Endothelial cell of umbilical vein (primary cell): ENCODE measurements at regions not wholly inside any gene's neighbourhood (a gene's known extent, or its start where the extent isn't known, plus 50 kb on each side); places are given as distances from the start of the nearest gene placed in this dataset.

Experiments used
- BruUV-seq: library from RNA; stranded (reverse); fragments of 400-500 nt; replicated peaks from 2 replicates; lab custom pipeline; 2021; lab: Mats Ljungman, UMichigan
- CTCF ChIA-PET: fragments of 300-600, 350-600 bp; sonication (Branson Sonifier 250); formaldehyde crosslinking; loops from one replicate; lab custom pipeline; 2021; ENCODE audit warnings: antibody characterized with exemption, inconsistent platforms; lab: Charles Lee
- POLR2A ChIA-PET: fragments of 300-600, 350-600 bp; sonication (Branson Sonifier 250); formaldehyde crosslinking; loops from one replicate; lab custom pipeline; 2021; ENCODE audit warnings: antibody characterized with exemption, inconsistent platforms; lab: Charles Lee
- DNase-seq: peaks from one replicate; pipeline ENCODE4 v3.0.0-alpha.2; 2011; ENCODE audit warnings: low read depth, low spot score
- FAIRE-seq: peaks from 2 replicates; lab custom pipeline; 2011; peaks lifted over from hg19 to GRCh38; lab: Jason Lieb, UNC
- H2AFZ ChIP-seq: 2 replicates; pipeline ENCODE4 v1.6.0; 2012; ENCODE audit warnings: low read depth, low read length, control low read depth, inconsistent platforms
- H3K27ac ChIP-seq: 2 replicates; pipeline ENCODE4 v1.5.1; 2011; ENCODE audit warnings: low read depth, mild to moderate bottlenecking, control low read depth, low read length, moderate library complexity; ENCODE audit not compliant: insufficient read depth
- H3K27me3 ChIP-seq, 2 experiments: 2 replicates each; pipeline versions ENCODE4 v1.6.0 to v1.6.1; 2011; ENCODE audit warnings: low read length in 2 of 2, mixed read lengths in 1 of 2; ENCODE audit not compliant: control insufficient read depth in 2 of 2, insufficient read depth in 2 of 2
- H3K36me3 ChIP-seq, 2 experiments: 2 replicates in 1 of 2; 3 replicates in 1 of 2; pipeline ENCODE4 v1.5.1; 2011; ENCODE audit warnings: low read length in 2 of 2, mild to moderate bottlenecking in 1 of 2, moderate library complexity in 1 of 2; ENCODE audit not compliant: control insufficient read depth in 2 of 2, insufficient read depth in 2 of 2; ENCODE audit errors: extremely low read depth in 1 of 2
- H3K4me1 ChIP-seq: 3 replicates; pipeline ENCODE4 v1.5.1; 2011; ENCODE audit warnings: mild to moderate bottlenecking, low read length; ENCODE audit not compliant: control insufficient read depth, insufficient read depth; ENCODE audit errors: extremely low read depth
- H3K4me2 ChIP-seq: 2 replicates; pipeline ENCODE4 v1.6.1; 2011; ENCODE audit warnings: low read length, control low read depth, mixed read lengths; ENCODE audit not compliant: insufficient read depth
- H3K4me3 ChIP-seq, 3 experiments: fragments of 200-600 bp in 1 of 3; sonication (generic), shearing (Covaris generic) in 1 of 3; replicated peaks in 1 of 3; 2 replicates each; pipeline ENCODE4 v1.5.1; 2011 to 2016; ENCODE audit warnings: control low read depth in 3 of 3, low read length in 3 of 3, mild to moderate bottlenecking in 2 of 3, inconsistent platforms in 1 of 3, low read depth in 1 of 3, moderate library complexity in 1 of 3; ENCODE audit not compliant: insufficient read depth in 1 of 3
- H3K79me2 ChIP-seq: 2 replicates; pipeline ENCODE4 v1.6.0; 2012; ENCODE audit warnings: low read length, inconsistent platforms; ENCODE audit not compliant: control insufficient read depth, insufficient read depth
- H3K9ac ChIP-seq: replicated peaks from 2 replicates; pipeline ENCODE3; 2011; ENCODE audit warnings: low read length, control low read depth; ENCODE audit not compliant: insufficient read depth; ENCODE audit errors: extremely low read depth
- H3K9me1 ChIP-seq: replicated peaks from 3 replicates; pipeline ENCODE4 v1.6.0; 2011; ENCODE audit warnings: mild to moderate bottlenecking, low read length; ENCODE audit not compliant: control insufficient read depth, insufficient read depth; ENCODE audit errors: extremely low read depth
- H3K9me3 ChIP-seq: replicated peaks from 2 replicates; pipeline ENCODE4 v1.5.1; 2012; ENCODE audit warnings: low read length, inconsistent platforms; ENCODE audit not compliant: control insufficient read depth, insufficient read depth
- H4K20me1 ChIP-seq: replicated peaks from 2 replicates; pipeline ENCODE3; 2011; ENCODE audit warnings: mild to moderate bottlenecking, low read length; ENCODE audit not compliant: control insufficient read depth, insufficient read depth; ENCODE audit errors: extremely low read depth
- CTCF ChIP-seq, 2 donors: IDR thresholded peaks; 1 replicate in 1 of 2; 2 replicates in 1 of 2; pipeline ENCODE4 v1.5.1; 2011; ENCODE audit warnings: low read length in 2 of 2, mild to moderate bottlenecking in 2 of 2, moderate library complexity in 2 of 2, control low read depth in 1 of 2, inconsistent platforms in 1 of 2, low read depth in 1 of 2; ENCODE audit not compliant: insufficient read depth in 1 of 2; ENCODE audit errors: extremely low read depth in 1 of 2
- EZH2 ChIP-seq: IDR thresholded peaks from 2 replicates; pipeline ENCODE4 v1.6.1; 2012; ENCODE audit warnings: borderline replicate concordance, low read depth, mild to moderate bottlenecking, moderate library complexity, low read length, inconsistent platforms; ENCODE audit not compliant: severe bottlenecking
- FOS ChIP-seq: IDR thresholded peaks from 2 replicates; pipeline ENCODE4 v1.6.1; 2011; ENCODE audit warnings: mild to moderate bottlenecking, low read length, moderate library complexity, borderline replicate concordance; ENCODE audit not compliant: insufficient read depth
- GATA2 ChIP-seq: IDR thresholded peaks from 2 replicates; pipeline ENCODE4 v1.7.0; 2011; ENCODE audit warnings: low read depth, mild to moderate bottlenecking, moderate library complexity, mixed read lengths, low read length; ENCODE audit not compliant: insufficient read length, insufficient read depth
- JUN ChIP-seq: IDR thresholded peaks from 2 replicates; pipeline ENCODE4 v1.6.1; 2011; ENCODE audit warnings: borderline replicate concordance, low read depth; ENCODE audit not compliant: insufficient read length, insufficient read depth
- MAX ChIP-seq: IDR thresholded peaks from 2 replicates; pipeline ENCODE4 v1.6.1; 2011; ENCODE audit not compliant: insufficient read depth, insufficient read length
- MYC ChIP-seq: IDR thresholded peaks from one replicate; pipeline ENCODE4 v1.6.1; 2011; ENCODE audit warnings: mild to moderate bottlenecking, low read depth, low read length
- POLR2A ChIP-seq: IDR thresholded peaks from 2 replicates; pipeline ENCODE4 v1.6.1; 2012; ENCODE audit warnings: low read depth, mild to moderate bottlenecking, control low read depth, low read length
- POLR2AphosphoS5 ChIP-seq: IDR thresholded peaks from 2 replicates; pipeline ENCODE4 v1.6.1; 2012; ENCODE audit warnings: low read depth, mild to moderate bottlenecking, control low read depth, low read length, moderate library complexity; ENCODE audit not compliant: insufficient read depth
- dilution Hi-C: fragments of 300-500 bp; cut with MboI; formaldehyde crosslinking; loops from one replicate; pipeline ENCODE4 v1.15.0; 2019; ENCODE audit warnings: low sequenced_read_pairs; ENCODE audit not compliant: extremely low pct_ligation_motif_present
- intact Hi-C: fragments of 100-400 bp; cut with micrococcal nuclease; formaldehyde crosslinking; loops from one replicate; pipeline ENCODE4 v1.10.0; 2022

- Histone ChIP-seq H3K9ac (no peak overlapping the region), H3K4me1 (no peaks in the 10 kb centered on the region), H3K4me3 (no peak overlapping the region), H3K36me3 (no peaks in the 10 kb centered on the region), H3K27ac (no peak overlapping the region), H3K4me2 (no peak overlapping the region), H4K20me1 (no peaks in the 10 kb centered on the region), H3K9me3 (no peaks in the 10 kb centered on the region), H3K9me1 (no peaks in the 10 kb centered on the region), H3K79me2 (no peaks in the 10 kb centered on the region), H2AFZ (no peak overlapping the region), H3K27me3 (no peaks in the 10 kb centered on the region)
- no TSS peak for BruUV-seq
- dilution Hi-C loops = no loop called here
- intact Hi-C loops = no loop called here
- TF ChIP-seq CTCF (IDR thresholded peaks at IDR 0.05; ENCODE audit: extremely low read depth in 1 of 2, insufficient read depth in 1 of 2, low read depth in 1 of 2, low read length in 2 of 2) (no peak), JUN (no peak), EZH2 (no peak), POLR2AphosphoS5 (no peak), GATA2 (no peak), POLR2A (no peak), FOS (no peak), MYC (no peak), MAX (no peak)
- no peak for FAIRE-seq
- ChIA-PET CTCF (interaction anchor here (1.4 kb wide), 1 partner anchor 13 kb away, joined by 3 read pairs; no protein-coding TSS in a partner anchor), POLR2A (no interaction called here)
- no peak for DNase-seq
Measured at GRCh38 chr21:17082843-17083483, 429.9 kb upstream of the CXADR start.
